ENCODE measurements at regions not wholly inside any gene's neighbourhood (a gene's known extent, or its start where the extent isn't known, plus 50 kb on each side); places are given as distances from the start of the nearest gene placed in this dataset.

GRCh38 chr1:25031601-25031965 is 101.5 kb upstream of the RUNX3 start:
- no peak for TF ChIP-seq CTCF (IDR thresholded peaks at IDR 0.05)
- Histone ChIP-seq H3K4me3 (replicated peaks in 1 of 3; ENCODE audit: low read depth in 2 of 3, low read length in 3 of 3) (no peak overlapping the region), H3K4me1 (ENCODE audit: control insufficient read depth in 1 of 2, insufficient read depth in 2 of 2, low read length in 2 of 2) (peaks cover 91 to 97% of the 10 kb centered on the region in 2 donors), H3K27ac (ENCODE audit: low read depth in 1 of 2, low read length in 2 of 2) (peak overlapping the region in 1 of 2 donors; percentile 74), H3K4me2 (replicated peaks; ENCODE audit: extremely low read depth, low read length, poor library complexity, severe bottlenecking) (no peak overlapping the region), H3K9ac (ENCODE audit: insufficient read depth, low read length, poor library complexity, severe bottlenecking) (peak overlapping the region; percentile 45), H2AFZ (ENCODE audit: insufficient read depth, low read depth, low read length, poor library complexity, severe bottlenecking) (no peak overlapping the region), H4K20me1 (ENCODE audit: insufficient read depth, low read length) (no peaks in the 10 kb centered on the region), H3K9me3 (replicated peaks in 1 of 2; ENCODE audit: control insufficient read depth in 1 of 2, insufficient read depth in 1 of 2, low read length in 2 of 2) (no peaks in the 10 kb centered on the region), H3K36me3 (replicated peaks in 1 of 2; ENCODE audit: control insufficient read depth in 1 of 2, insufficient read depth in 2 of 2, low read length in 2 of 2) (no peaks in the 10 kb centered on the region), H3K27me3 (ENCODE audit: control insufficient read depth in 2 of 2, insufficient read depth in 2 of 2, low read length in 2 of 2) (peaks cover 0 to 43% of the 10 kb centered on the region in 2 donors), H3K79me2 (ENCODE audit: insufficient read depth, low read length) (no peaks in the 10 kb centered on the region)
- H3K27me3 Mint-ChIP-seq (ENCODE audit: low read depth in 3 of 3), result peaks cover 50 to 72% (median 62%) of the 10 kb centered on the region in 3 donors
- peak overlapping the region in 1 of 2 donors; percentile 51 for H3K4me3 Mint-ChIP-seq
- H3K36me3 Mint-ChIP-seq, result peaks cover 35 to 50% of the 10 kb centered on the region in 2 donors
- H3K9me3 Mint-ChIP-seq, result peaks cover 0 to 8% (median 0%) of the 10 kb centered on the region in 7 donors
- DNase-seq, result peak in 1 of 3 donors; percentile 46
- intact Hi-C loops (cut with micrococcal nuclease), result no loop called here
- peaks cover 8% of the 10 kb centered on the region for H3K4me1 Mint-ChIP-seq
- peak overlapping the region in 6 of 7 donors; percentile 23 to 94 (median 90) for H3K27ac Mint-ChIP-seq
- 69% methylated on average over 6 of the region's 8 CpGs for WGBS (ENCODE audit: insufficient coverage)

- Histone ChIP-seq H4K20me1 (ENCODE audit: insufficient read depth, low read length) (no peaks in the 10 kb centered on the region), H3K9me3 (replicated peaks in 1 of 2; ENCODE audit: control insufficient read depth in 1 of 2, insufficient read depth in 1 of 2, low read length in 2 of 2) (no peaks in the 10 kb centered on the region), H3K36me3 (replicated peaks in 1 of 2; ENCODE audit: control insufficient read depth in 1 of 2, insufficient read depth in 2 of 2, low read length in 2 of 2) (no peaks in the 10 kb centered on the region), H3K4me3 (replicated peaks in 1 of 3; ENCODE audit: low read depth in 2 of 3, low read length in 3 of 3) (no peak overlapping the region), H3K4me1 (ENCODE audit: control insufficient read depth in 1 of 2, insufficient read depth in 2 of 2, low read length in 2 of 2) (peaks cover 92 to 97% of the 10 kb centered on the region in 2 donors), H3K79me2 (ENCODE audit: insufficient read depth, low read length) (no peaks in the 10 kb centered on the region), H3K27me3 (ENCODE audit: control insufficient read depth in 2 of 2, insufficient read depth in 2 of 2, low read length in 2 of 2) (peaks cover 0 to 39% of the 10 kb centered on the region in 2 donors), H3K9ac (ENCODE audit: insufficient read depth, low read length, poor library complexity, severe bottlenecking) (peak overlapping the region; percentile 45), H3K27ac (ENCODE audit: low read depth in 1 of 2, low read length in 2 of 2) (peak overlapping the region in 1 of 2 donors; percentile 74), H2AFZ (ENCODE audit: insufficient read depth, low read depth, low read length, poor library complexity, severe bottlenecking) (no peak overlapping the region), H3K4me2 (replicated peaks; ENCODE audit: extremely low read depth, low read length, poor library complexity, severe bottlenecking) (no peak overlapping the region)
- no peak for TF ChIP-seq CTCF (IDR thresholded peaks at IDR 0.05)
- WGBS (ENCODE audit: insufficient coverage), result 67% methylated on average over 3 of the region's 6 CpGs
- peak; percentile 94 to 96 (median 96) for DNase-seq
- intact Hi-C loops (cut with micrococcal nuclease), result loop anchor here in 1 of 2 donors (1.0 kb wide), 1 partner anchor 9 kb away; no protein-coding TSS in a partner anchor
- H3K4me3 Mint-ChIP-seq, result peak overlapping the region; percentile 20 to 84
- H3K36me3 Mint-ChIP-seq, result peaks cover 35 to 50% of the 10 kb centered on the region in 2 donors
- H3K4me1 Mint-ChIP-seq, result peaks cover 12% of the 10 kb centered on the region
- H3K27ac Mint-ChIP-seq, result peak overlapping the region in 5 of 7 donors; percentile 82 to 94 (median 92)
- H3K27me3 Mint-ChIP-seq (ENCODE audit: low read depth in 3 of 3), result peaks cover 50 to 76% (median 65%) of the 10 kb centered on the region in 3 donors
- peaks cover 0 to 8% (median 0%) of the 10 kb centered on the region in 7 donors for H3K9me3 Mint-ChIP-seq
Measured at GRCh38 chr1:25030674-25031589, 100.9 kb upstream of the RUNX3 start.
